ENCODE measurements at regions not wholly inside any gene's neighbourhood (a gene's known extent, or its start where the extent isn't known, plus 50 kb on each side); places are given as distances from the start of the nearest gene placed in this dataset.

DNA sequence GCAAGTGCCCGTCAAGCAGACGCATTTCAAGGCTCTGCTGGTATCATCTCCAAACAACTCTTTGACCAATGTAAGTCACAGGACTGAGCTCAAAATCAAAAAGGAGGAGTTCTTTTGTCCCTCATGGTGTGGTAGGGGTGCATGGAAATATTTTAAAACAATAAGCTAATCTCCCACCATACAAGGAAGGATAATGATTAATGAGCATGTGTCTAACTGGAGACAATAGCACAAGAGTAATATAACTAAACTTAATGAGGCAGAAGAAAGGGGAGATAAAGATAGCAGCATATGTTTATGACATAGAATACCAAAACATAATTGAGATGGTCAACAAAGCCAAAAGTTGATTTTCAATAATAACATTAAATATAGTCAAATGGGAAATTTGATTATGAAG is 668.0 kb upstream of the ZP4 start:
- DNase-seq (ENCODE audit: low spot score), result no peak

DNA sequence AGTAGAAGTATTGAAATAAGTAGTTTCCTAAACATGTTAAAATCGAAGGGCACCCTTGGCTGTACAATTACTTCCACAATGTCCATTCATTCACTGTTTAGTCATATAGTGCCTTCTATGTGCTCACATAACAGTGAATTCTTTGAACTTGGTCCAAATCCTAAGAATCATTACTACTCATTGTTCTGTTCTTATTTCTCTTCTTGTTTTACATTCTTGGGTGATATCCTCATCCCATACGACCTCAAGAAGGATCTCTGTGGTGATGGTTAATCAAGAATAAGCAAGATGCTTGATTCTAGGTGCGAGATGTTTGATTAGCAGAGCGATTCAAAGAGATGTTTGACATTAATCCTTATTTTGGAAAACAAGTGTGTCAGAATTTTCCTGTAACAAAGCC is 667.4 kb upstream of the ZP4 start:
- no peak for DNase-seq (ENCODE audit: low spot score)

- no peak for DNase-seq (ENCODE audit: low spot score)
These were observed 661.5 kb upstream of the ZP4 start for GRCh38 chr1:238552271-238552670.

GRCh38 chr1:238549137-238549536 is 658.4 kb upstream of the ZP4 start:
- DNase-seq (ENCODE audit: low spot score), result no peak

DNA sequence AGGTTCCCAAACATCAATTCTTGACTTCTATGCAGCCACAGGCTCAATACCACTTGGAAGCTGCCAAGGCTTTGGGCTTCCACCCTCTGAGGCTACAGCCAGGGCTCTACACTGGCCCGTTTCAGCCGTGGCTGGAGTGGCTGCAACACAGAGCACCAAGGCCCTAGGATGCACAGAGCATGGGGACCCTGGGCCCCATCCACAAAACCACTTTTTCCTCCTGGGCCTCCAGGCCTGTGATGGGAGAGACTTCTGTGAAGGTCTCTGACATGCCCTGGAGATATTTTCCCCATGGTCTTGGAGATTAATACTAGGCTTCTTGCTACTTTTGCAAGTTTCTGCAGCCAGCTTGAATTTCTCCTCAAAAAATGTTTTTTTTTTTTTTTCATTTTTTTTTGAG is 655.4 kb upstream of the ZP4 start:
- no peak for DNase-seq (ENCODE audit: low spot score)

DNA sequence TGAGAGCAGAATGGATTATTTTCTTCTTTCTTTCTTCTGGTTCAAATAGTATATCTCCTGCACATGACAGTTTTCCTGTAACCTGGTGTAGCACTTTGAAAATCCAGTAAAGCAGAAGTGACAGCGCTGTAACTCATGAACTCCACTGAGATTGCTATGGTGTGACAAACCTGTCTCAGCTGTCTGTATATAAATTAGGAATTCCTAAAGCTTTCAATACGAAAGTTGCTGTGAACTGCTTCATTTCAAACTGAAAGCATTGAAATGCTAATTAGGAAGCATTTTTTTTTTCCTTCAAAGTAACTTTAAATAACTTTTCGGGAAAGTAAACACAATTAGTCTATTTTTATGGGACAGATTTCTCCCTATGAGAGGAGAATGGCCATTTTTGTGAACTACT is 646.9 kb upstream of the ZP4 start:
- no peak for DNase-seq (ENCODE audit: low spot score)

DNA sequence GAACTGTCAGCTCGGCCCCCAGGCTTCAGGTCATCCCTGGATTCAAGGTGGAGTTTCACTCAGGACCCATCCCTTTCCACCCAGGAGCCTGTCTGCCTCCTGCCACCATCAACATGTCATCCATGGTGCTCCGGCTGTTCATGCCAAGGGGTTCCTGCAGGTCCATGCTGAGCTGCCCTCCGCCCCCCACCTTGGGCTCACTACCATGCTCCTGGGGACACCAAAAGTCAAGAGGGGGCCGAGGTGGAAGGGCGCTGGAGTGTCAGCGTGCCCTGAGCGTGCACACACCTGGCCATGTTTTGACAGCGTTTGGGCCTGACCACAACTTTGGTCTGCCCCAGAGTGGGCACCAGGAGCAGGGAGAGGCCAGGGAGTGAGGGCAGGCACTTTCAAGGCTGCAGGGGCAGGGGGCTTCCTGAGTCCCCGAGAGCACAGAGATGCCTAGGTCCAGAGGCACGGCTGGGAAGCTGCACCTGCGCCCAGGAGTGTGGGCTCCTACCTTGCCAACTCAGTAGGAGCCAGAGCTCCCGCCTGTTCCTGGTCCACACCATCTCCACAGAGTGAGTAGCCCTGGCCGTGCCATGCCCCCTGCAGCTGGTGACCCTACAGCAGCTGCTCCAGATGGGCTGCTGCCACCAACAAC is 639.6 kb upstream of the ZP4 start:
- DNase-seq (ENCODE audit: low spot score), result no peak

- no peak for DNase-seq (ENCODE audit: low spot score)
These were observed 627.0 kb upstream of the ZP4 start for GRCh38 chr1:238517711-238518110.

GRCh38 chr1:238501290-238501689 is 610.6 kb upstream of the ZP4 start:
- no peak for DNase-seq (ENCODE audit: low spot score)

- DNase-seq (ENCODE audit: low spot score), result no peak
These were observed 608.3 kb upstream of the ZP4 start for GRCh38 chr1:238499021-238499420.

DNA sequence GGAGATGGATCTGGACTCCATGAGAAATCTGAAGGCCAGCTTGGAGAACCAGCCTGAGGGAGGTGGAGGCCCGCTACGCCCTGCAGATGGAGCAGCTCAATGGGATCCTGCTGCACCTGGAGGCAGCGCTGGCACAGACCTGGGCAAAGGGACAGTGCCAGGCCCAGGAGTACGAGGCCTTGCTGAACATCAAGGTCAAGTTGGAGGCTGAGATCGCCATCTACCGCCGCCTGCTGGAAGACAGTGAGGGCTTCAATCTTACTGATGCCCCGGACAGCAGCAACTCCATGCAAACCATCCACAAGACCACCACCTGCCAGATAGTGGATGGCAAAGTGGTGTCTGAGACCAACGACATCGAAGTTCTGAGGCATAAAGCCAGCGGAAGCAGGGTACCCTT is 601.5 kb upstream of the ZP4 start:
- no peak for DNase-seq (ENCODE audit: low spot score)

- DNase-seq (ENCODE audit: low spot score), result no peak
These were observed 600.5 kb upstream of the ZP4 start for GRCh38 chr1:238491265-238491664.

GRCh38 chr1:238489006-238489405 is 598.3 kb upstream of the ZP4 start:
- no peak for DNase-seq (ENCODE audit: low spot score)

- DNase-seq (ENCODE audit: low spot score), result peak; percentile 39
These were observed 597.7 kb upstream of the ZP4 start for GRCh38 chr1:238488401-238488800.

DNA sequence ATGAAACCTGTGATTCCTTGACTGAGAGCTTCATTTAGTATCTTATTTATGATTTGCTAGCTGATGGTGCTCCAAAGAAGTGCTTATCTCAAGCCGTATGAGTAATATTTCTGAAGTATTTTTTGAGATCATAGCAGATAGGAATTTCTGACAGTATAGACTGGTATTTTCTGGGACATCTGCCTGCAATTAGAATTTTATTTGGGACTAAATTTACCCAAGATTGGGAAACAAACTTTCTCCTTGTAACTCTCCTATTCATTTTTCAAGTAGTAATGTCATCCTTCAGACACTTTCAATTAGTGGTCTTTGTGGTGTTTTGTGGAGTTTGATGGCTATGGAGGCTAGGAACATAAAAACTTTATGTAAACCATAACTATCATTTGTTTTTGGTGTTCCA is 597.2 kb upstream of the ZP4 start:
- peak; percentile 14 for DNase-seq (ENCODE audit: low spot score)

GRCh38 chr1:238485912-238486209 is 595.1 kb upstream of the ZP4 start:
- DNase-seq (ENCODE audit: low spot score), result no peak

DNA sequence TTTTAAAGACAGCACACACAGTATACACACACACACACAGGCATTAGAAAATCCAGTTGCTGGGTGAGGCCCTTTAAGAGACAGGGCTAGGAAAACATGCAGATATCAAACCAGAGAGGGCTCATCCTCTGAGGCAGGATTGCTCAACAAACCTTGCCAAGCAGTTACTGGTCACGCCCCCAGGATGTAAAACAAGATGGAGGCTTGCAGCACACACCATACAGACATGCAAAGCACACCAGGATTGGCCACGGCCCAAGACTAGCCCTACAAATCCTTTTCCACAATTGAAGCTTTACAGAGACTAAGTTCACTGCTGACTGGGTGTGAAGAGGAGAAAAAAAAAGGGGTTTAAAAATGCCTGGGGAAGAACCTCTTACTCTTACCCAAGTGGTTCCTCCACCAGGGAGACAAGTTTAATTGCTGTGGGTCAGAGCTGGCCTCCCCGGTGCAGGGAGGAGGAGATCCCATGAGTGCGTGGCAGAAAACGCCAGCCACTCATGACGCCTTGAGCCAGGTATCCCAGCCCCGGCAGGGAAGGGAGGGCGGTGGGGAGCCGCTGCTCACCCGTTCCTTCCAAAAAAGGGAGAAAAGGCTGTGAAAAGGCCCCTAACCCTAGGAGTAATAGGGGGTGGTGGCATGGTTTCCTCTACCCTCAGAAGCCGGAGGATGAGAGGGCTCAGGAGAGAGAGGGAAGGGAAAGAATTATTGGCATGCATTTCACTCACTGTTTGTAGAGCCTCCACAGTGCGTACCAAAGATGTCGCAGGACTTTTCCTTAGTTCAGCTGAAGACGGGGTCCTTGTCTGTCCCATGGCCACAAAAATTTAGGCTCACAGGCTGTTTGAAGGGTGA is 594.6 kb upstream of the ZP4 start:
- peak; percentile 84 for DNase-seq (ENCODE audit: low spot score)

- DNase-seq (ENCODE audit: low spot score), result no peak
These were observed 593.4 kb upstream of the ZP4 start for GRCh38 chr1:238484121-238484520.

- DNase-seq (ENCODE audit: low spot score), result no peak
These were observed 586.1 kb upstream of the ZP4 start for GRCh38 chr1:238476841-238477240.

- peak; percentile 69 for DNase-seq (ENCODE audit: low spot score)
These were observed 585.0 kb upstream of the ZP4 start for GRCh38 chr1:238475712-238476111.

DNA sequence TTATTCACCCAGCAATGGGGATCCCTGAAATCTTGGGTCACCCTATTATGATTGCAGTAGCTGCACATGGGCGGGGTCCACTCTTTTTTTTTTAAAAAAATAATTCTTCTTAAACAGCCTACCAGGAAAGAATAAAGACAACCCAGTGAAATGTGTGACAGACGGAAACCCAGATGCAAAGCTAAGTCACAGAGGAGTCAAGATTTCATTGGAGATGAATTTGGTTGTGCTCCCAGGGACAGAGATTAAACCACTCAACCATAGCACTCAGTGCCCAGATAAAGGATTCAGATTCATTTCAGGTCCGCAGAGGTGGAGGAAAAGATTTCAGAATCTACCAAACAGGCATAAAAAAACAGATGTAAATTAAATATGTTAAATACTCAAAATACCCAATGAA is 583.5 kb upstream of the ZP4 start:
- DNase-seq (ENCODE audit: low spot score), result peak; percentile 16

DNA sequence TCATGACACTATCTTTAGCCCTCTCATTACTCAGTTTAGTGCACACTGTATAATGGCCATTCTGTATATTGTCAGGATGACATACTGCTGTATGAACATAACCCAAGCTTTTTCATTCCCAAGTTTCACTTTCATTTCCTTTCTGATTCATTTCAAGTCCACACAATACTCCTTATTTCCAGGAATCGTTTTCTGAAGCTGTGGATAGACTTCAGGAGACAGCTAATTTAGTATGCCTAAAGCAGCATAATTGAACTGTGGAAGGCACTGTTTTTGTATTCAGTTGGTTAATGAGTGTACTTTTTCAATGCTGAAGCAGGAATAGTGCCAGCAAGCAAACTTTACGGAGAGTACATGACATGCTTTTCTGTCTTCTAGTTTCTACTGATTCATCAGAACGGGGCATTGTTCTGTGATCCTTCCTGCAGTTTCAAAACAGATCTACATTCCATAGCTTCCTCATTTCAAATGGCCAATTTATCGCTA is 578.5 kb upstream of the ZP4 start:
- peak; percentile 26 for DNase-seq (ENCODE audit: low spot score)

DNA sequence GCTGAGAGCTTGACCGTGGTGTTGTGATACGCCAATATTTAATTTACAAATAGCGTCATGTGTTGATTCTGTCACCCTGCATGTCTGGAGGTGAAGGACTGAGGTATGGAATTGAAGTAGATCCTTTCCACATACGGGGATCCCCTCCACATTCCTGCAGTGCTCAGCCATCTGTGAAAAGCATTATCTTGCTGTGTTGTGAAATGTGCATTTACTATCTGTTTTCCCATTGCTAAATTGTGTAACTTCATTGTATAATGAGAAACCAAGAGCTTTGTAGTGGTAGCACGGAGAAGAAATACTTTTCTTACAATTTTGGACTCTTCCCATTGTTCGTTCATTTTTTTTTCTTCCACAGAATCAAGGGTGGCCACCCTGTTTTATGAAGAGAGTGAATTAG is 577.3 kb upstream of the ZP4 start:
- DNase-seq (ENCODE audit: low spot score), result no peak
